PFSK-1 (cell line): ENCODE measurements at regions not wholly inside any gene's neighbourhood (a gene's known extent, or its start where the extent isn't known, plus 50 kb on each side); places are given as distances from the start of the nearest gene placed in this dataset.

Experiments used
- FOXP2 ChIP-seq: optimal IDR thresholded peaks from 2 replicates; pipeline ENCODE3; 2011; ENCODE audit warnings: borderline replicate concordance, control low read depth, inconsistent platforms; ENCODE audit not compliant: insufficient read depth; ENCODE audit errors: extremely low read length, extremely low read depth
- POLR2AphosphoS5 ChIP-seq: IDR thresholded peaks from 2 replicates; pipeline ENCODE4 v1.6.1; 2012; ENCODE audit warnings: low read depth, mild to moderate bottlenecking, control low read depth, low read length, moderate library complexity
- SIN3A ChIP-seq: IDR thresholded peaks from 2 replicates; pipeline ENCODE4 v1.6.1; 2012; ENCODE audit warnings: mild to moderate bottlenecking, low read length, moderate library complexity, borderline replicate concordance; ENCODE audit not compliant: insufficient read depth
- TAF1 ChIP-seq: IDR thresholded peaks from 2 replicates; pipeline ENCODE4 v1.6.1; 2012; ENCODE audit warnings: low read length, control low read depth, borderline replicate concordance; ENCODE audit not compliant: insufficient read depth
- TF ChIP-seq, protein P1 (sequence below), 2 experiments: IDR thresholded peaks; 2 replicates each; pipeline versions ENCODE4 v1.6.1 to v1.8.0; 2011 to 2012; ENCODE audit warnings: low read depth in 2 of 2, low read length in 2 of 2, control low read depth in 1 of 2, inconsistent platforms in 1 of 2, mild to moderate bottlenecking in 1 of 2, moderate library complexity in 1 of 2; ENCODE audit not compliant: insufficient read depth in 1 of 2

- TF ChIP-seq SIN3A (no peak), POLR2AphosphoS5 (no peak), FOXP2 (no peak), TAF1 (no peak)
- TF ChIP-seq, protein P1, sequence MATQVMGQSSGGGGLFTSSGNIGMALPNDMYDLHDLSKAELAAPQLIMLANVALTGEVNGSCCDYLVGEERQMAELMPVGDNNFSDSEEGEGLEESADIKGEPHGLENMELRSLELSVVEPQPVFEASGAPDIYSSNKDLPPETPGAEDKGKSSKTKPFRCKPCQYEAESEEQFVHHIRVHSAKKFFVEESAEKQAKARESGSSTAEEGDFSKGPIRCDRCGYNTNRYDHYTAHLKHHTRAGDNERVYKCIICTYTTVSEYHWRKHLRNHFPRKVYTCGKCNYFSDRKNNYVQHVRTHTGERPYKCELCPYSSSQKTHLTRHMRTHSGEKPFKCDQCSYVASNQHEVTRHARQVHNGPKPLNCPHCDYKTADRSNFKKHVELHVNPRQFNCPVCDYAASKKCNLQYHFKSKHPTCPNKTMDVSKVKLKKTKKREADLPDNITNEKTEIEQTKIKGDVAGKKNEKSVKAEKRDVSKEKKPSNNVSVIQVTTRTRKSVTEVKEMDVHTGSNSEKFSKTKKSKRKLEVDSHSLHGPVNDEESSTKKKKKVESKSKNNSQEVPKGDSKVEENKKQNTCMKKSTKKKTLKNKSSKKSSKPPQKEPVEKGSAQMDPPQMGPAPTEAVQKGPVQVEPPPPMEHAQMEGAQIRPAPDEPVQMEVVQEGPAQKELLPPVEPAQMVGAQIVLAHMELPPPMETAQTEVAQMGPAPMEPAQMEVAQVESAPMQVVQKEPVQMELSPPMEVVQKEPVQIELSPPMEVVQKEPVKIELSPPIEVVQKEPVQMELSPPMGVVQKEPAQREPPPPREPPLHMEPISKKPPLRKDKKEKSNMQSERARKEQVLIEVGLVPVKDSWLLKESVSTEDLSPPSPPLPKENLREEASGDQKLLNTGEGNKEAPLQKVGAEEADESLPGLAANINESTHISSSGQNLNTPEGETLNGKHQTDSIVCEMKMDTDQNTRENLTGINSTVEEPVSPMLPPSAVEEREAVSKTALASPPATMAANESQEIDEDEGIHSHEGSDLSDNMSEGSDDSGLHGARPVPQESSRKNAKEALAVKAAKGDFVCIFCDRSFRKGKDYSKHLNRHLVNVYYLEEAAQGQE (IDR thresholded peaks at IDR 0.05; ENCODE audit: insufficient read depth in 1 of 2, low read depth in 2 of 2, low read length in 2 of 2) = no peak
Measured at GRCh38 chr4:111068883-111069282, 446.0 kb upstream of the PITX2 start.

DNA sequence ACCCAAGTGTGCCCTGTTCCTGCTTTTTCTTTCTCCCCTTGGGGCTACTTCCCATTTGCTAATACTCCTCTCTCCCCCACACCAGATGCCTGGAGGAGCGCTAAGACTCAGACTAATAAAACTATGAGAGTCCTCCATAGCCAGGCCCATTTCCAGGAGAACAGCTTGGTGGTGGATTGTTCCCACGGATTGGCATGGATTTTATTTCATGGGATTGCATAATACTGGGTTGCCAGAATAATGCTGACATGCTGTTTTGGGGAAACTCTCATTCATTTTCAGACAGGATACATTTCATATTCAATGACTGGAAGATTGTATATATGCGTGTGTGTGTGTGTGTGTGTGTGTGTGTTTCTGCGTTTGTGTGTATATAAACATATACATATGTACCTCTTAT is 447.5 kb upstream of the PITX2 start:
- no peak for TF ChIP-seq SIN3A
- TF ChIP-seq, protein P1 (IDR thresholded peaks at IDR 0.05; ENCODE audit: insufficient read depth in 1 of 2, low read depth in 2 of 2, low read length in 2 of 2) = no peak
- TF ChIP-seq TAF1 = no peak
- no peak for TF ChIP-seq POLR2AphosphoS5
- no peak for TF ChIP-seq FOXP2

DNA sequence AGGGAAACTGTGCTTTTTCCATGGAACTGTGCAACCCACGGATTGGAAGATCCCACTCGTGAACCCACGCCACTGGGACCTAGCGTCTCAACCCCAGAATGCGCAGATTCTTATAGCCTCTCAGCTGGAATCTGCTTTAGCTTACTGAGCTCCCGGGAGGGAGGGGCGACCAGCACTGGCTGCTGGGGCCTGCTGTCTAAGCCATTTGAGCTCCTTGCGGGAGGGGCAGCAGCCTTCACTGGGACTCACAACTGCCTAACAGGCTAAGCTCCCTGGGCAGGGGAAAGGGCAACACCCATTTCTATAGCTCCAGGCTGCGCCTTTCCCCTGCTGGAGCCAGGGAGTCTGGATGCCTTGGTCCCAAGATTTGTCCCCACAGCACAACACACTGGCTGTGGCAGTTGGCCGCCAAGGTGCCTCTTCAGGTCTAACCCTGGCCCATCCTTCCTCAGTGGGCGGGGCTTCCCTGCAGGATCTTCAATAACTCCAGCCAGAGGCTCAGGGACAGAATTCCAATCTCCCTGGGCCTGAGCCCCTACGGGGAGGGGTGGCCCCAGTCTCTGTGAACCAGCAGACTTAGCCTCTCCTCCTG is 451.7 kb upstream of the PITX2 start:
- no peak for TF ChIP-seq TAF1
- no peak for TF ChIP-seq SIN3A
- no peak for TF ChIP-seq POLR2AphosphoS5
- TF ChIP-seq, protein P1 (IDR thresholded peaks at IDR 0.05; ENCODE audit: insufficient read depth in 1 of 2, low read depth in 2 of 2, low read length in 2 of 2) = no peak
- TF ChIP-seq FOXP2 = no peak

DNA sequence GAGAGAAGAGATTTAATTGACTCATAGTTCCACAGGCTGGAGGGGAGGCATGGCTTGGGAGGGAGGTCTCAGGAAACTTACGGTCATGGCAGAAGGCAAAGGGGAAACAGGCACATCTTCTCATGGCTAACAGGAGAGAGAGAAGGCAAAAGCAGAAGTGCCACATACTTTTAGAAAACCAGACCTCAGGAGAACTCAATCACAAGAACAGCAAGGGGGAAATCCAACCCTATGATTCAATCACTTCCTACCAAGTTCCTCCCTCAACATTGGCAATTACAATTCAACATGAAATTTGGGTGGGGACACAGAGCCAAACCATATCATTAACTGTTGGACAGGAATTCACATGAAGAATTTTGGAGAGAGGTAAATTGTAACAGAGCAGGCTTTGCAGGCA is 485.3 kb upstream of the PITX2 start:
- TF ChIP-seq FOXP2 (no peak), TAF1 (no peak), POLR2AphosphoS5 (no peak), SIN3A (no peak)
- TF ChIP-seq, protein P1 (IDR thresholded peaks at IDR 0.05; ENCODE audit: insufficient read depth in 1 of 2, low read depth in 2 of 2, low read length in 2 of 2) = no peak
